ENCODE measurements at regions not wholly inside any gene's neighbourhood (a gene's known extent, or its start where the extent isn't known, plus 50 kb on each side); places are given as distances from the start of the nearest gene placed in this dataset.

DNA sequence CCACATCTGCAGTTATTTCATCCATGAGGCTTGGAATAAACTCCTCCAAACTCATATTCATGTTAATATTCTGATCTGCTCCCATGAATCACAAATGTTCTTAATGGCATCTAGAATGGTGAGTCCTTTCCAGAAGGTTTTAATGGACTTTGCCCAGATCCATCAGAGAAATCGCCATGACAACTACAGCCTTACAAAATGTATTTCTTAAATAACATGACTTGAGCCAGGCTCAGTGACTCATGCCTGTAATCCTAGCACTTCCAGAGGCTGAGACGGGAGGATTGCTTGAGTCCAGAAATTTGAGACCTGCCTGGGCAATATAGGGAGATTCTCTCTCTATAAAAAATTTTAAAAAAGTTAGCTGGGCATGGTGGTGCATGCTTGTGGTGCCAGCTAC is 102.1 kb upstream of the TMEM168 start:
- no peak for DNase-seq (ENCODE audit: low spot score)
- Mint-ChIP-seq H3K9me3 (no peaks in the 10 kb centered on the region), H3K4me3 (no peak overlapping the region), H3K27me3 (ENCODE audit: low read depth) (no peaks in the 10 kb centered on the region), H3K4me1 (peaks cover 18% of the 10 kb centered on the region), H3K27ac (no peak overlapping the region), H3K36me3 (peaks cover 18% of the 10 kb centered on the region)
- no peak for ATAC-seq
- TF ChIP-seq, protein P1, sequence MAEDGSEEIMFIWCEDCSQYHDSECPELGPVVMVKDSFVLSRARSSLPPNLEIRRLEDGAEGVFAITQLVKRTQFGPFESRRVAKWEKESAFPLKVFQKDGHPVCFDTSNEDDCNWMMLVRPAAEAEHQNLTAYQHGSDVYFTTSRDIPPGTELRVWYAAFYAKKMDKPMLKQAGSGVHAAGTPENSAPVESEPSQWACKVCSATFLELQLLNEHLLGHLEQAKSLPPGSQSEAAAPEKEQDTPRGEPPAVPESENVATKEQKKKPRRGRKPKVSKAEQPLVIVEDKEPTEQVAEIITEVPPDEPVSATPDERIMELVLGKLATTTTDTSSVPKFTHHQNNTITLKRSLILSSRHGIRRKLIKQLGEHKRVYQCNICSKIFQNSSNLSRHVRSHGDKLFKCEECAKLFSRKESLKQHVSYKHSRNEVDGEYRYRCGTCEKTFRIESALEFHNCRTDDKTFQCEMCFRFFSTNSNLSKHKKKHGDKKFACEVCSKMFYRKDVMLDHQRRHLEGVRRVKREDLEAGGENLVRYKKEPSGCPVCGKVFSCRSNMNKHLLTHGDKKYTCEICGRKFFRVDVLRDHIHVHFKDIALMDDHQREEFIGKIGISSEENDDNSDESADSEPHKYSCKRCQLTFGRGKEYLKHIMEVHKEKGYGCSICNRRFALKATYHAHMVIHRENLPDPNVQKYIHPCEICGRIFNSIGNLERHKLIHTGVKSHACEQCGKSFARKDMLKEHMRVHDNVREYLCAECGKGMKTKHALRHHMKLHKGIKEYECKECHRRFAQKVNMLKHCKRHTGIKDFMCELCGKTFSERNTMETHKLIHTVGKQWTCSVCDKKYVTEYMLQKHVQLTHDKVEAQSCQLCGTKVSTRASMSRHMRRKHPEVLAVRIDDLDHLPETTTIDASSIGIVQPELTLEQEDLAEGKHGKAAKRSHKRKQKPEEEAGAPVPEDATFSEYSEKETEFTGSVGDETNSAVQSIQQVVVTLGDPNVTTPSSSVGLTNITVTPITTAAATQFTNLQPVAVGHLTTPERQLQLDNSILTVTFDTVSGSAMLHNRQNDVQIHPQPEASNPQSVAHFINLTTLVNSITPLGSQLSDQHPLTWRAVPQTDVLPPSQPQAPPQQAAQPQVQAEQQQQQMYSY (CRISPR knock-in tag; IDR thresholded peaks at IDR 0.05) = no peak
- TF ChIP-seq FOXK1 (CRISPR knock-in tag; IDR thresholded peaks at IDR 0.05) = no peak
- TF ChIP-seq SP1 (CRISPR knock-in tag; conservative IDR thresholded peaks at IDR 0.05) = no peak
- TF ChIP-seq, protein P2, sequence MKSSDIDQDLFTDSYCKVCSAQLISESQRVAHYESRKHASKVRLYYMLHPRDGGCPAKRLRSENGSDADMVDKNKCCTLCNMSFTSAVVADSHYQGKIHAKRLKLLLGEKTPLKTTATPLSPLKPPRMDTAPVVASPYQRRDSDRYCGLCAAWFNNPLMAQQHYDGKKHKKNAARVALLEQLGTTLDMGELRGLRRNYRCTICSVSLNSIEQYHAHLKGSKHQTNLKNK (CRISPR knock-in tag; IDR thresholded peaks at IDR 0.05) = no peak
- ChIA-PET CTCF (no interaction called here), POLR2A (interaction anchor here (0.7 kb wide), 1 partner anchor 289 kb away, joined by 3 read pairs; no protein-coding TSS in a partner anchor)

DNA sequence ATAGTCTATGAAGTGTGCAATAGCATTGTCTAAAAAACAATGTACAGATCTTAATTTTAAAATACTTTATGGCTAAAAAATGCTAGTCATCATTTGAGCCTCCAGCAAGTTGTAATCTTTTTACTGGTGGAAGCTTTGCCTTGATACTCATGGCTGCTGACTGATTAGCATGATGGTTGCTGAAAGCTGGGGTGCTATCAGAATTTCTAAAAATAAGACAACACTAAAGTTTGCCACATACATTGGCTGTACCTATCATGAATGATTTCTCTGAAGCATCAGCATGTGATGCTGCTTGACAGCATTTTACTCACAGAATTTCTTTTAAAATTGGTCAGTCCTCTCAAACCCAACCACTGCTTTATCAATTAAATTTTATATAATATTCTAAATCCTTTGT is 101.5 kb upstream of the TMEM168 start:
- no peak for ATAC-seq
- POLR2A ChIA-PET = interaction anchor here (0.7 kb wide), 1 partner anchor 288 kb away, joined by 3 read pairs; no protein-coding TSS in a partner anchor
- no peaks in the 10 kb centered on the region for H3K27me3 Mint-ChIP-seq (ENCODE audit: low read depth)
- H3K4me1 Mint-ChIP-seq = peaks cover 18% of the 10 kb centered on the region
- no peak overlapping the region for H3K27ac Mint-ChIP-seq
- CTCF ChIA-PET = no interaction called here
- H3K9me3 Mint-ChIP-seq = no peaks in the 10 kb centered on the region
- TF ChIP-seq ZBTB43 (CRISPR knock-in tag; IDR thresholded peaks at IDR 0.05) = no peak
- no peak for TF ChIP-seq CDX4 (CRISPR knock-in tag; IDR thresholded peaks at IDR 0.05; ENCODE audit: borderline replicate concordance)
- no peak for TF ChIP-seq E2F1 (CRISPR knock-in tag; IDR thresholded peaks at IDR 0.05)
- TF ChIP-seq ATF6 (CRISPR knock-in tag; IDR thresholded peaks at IDR 0.05) = no peak
- no peak for TF ChIP-seq NFATC4 (CRISPR knock-in tag; IDR thresholded peaks at IDR 0.05)
- TF ChIP-seq, protein P3, sequence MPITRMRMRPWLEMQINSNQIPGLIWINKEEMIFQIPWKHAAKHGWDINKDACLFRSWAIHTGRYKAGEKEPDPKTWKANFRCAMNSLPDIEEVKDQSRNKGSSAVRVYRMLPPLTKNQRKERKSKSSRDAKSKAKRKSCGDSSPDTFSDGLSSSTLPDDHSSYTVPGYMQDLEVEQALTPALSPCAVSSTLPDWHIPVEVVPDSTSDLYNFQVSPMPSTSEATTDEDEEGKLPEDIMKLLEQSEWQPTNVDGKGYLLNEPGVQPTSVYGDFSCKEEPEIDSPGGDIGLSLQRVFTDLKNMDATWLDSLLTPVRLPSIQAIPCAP (CRISPR knock-in tag; IDR thresholded peaks at IDR 0.05) = no peak
- no peak for TF ChIP-seq RORB (CRISPR knock-in tag; IDR thresholded peaks at IDR 0.05)
- no peak for TF ChIP-seq SOX15 (CRISPR knock-in tag; IDR thresholded peaks at IDR 0.05)
- no peak for TF ChIP-seq CREB1 (CRISPR knock-in tag; IDR thresholded peaks at IDR 0.05)
- TF ChIP-seq STAT6 (CRISPR knock-in tag; conservative IDR thresholded peaks at IDR 0.05; ENCODE audit: low read depth) = no peak
- DNase-seq (ENCODE audit: low spot score) = no peak
- H3K36me3 Mint-ChIP-seq = peaks cover 18% of the 10 kb centered on the region
- H3K4me3 Mint-ChIP-seq = no peak overlapping the region

All from WTC11 (cell line).